CD14-positive monocyte (primary cell): ENCODE measurements at regions not wholly inside any gene's neighbourhood (a gene's known extent, or its start where the extent isn't known, plus 50 kb on each side); places are given as distances from the start of the nearest gene placed in this dataset.

Source experiments
- DNase-seq, 3 donors: peaks; one replicate each; pipeline ENCODE4 v3.0.0-alpha.2; 2011 to 2022
- H2AFZ ChIP-seq: 2 replicates; pipeline ENCODE4 v1.6.0; 2012; ENCODE audit warnings: mild to moderate bottlenecking, low read depth, low read length, inconsistent platforms; ENCODE audit not compliant: insufficient read depth, poor library complexity, severe bottlenecking
- H3K27ac ChIP-seq, 2 donors: 1 replicate in 1 of 2; 2 replicates in 1 of 2; pipeline ENCODE4 v1.5.1; 2012 to 2013; ENCODE audit warnings: low read length in 2 of 2, control low read depth in 1 of 2, inconsistent platforms in 1 of 2, low read depth in 1 of 2, mild to moderate bottlenecking in 1 of 2
- H3K27me3 ChIP-seq, 2 donors: one replicate each; pipeline versions ENCODE4 v1.6.0 to v1.6.1; 2011 to 2013; ENCODE audit warnings: low read length in 2 of 2; ENCODE audit not compliant: control insufficient read depth in 2 of 2, insufficient read depth in 2 of 2
- H3K36me3 ChIP-seq, 2 donors: replicated peaks in 1 of 2; 1 replicate in 1 of 2; 2 replicates in 1 of 2; pipeline versions ENCODE4 v1.5.1 to v1.6.1; 2012 to 2013; ENCODE audit warnings: low read length in 2 of 2, control low read depth in 1 of 2, inconsistent platforms in 1 of 2, mild to moderate bottlenecking in 1 of 2; ENCODE audit not compliant: insufficient read depth in 2 of 2, control insufficient read depth in 1 of 2
- H3K4me1 ChIP-seq, 2 donors: 1 replicate in 1 of 2; 2 replicates in 1 of 2; pipeline versions ENCODE4 v1.5.1 to v1.6.1; 2012 to 2013; ENCODE audit warnings: low read length in 2 of 2, control low read depth in 1 of 2, inconsistent platforms in 1 of 2, mild to moderate bottlenecking in 1 of 2, moderate library complexity in 1 of 2; ENCODE audit not compliant: insufficient read depth in 2 of 2, control insufficient read depth in 1 of 2
- H3K4me2 ChIP-seq: replicated peaks from 2 replicates; pipeline ENCODE3; 2012; ENCODE audit warnings: low read length, moderate library complexity, mild to moderate bottlenecking; ENCODE audit not compliant: poor library complexity, severe bottlenecking; ENCODE audit errors: extremely low read depth
- H3K4me3 ChIP-seq, 3 experiments: fragments of 200-600 bp in 1 of 3; sonication (generic) in 1 of 3; replicated peaks in 1 of 3; 1 replicate in 2 of 3; 2 replicates in 1 of 3; pipeline ENCODE4 v1.5.1; 2011 to 2013; ENCODE audit warnings: low read length in 3 of 3, mild to moderate bottlenecking in 3 of 3, control low read depth in 2 of 3, low read depth in 2 of 3, inconsistent platforms in 1 of 3, moderate library complexity in 1 of 3
- H3K79me2 ChIP-seq: 2 replicates; pipeline ENCODE4 v1.6.0; 2012; ENCODE audit warnings: mild to moderate bottlenecking, control low read depth, inconsistent platforms, low read length, moderate library complexity; ENCODE audit not compliant: insufficient read depth
- H3K9ac ChIP-seq: 2 replicates; pipeline ENCODE4 v1.6.0; 2017; ENCODE audit warnings: low read length, mild to moderate bottlenecking; ENCODE audit not compliant: insufficient read depth, poor library complexity, severe bottlenecking
- H3K9me3 ChIP-seq, 2 donors: replicated peaks in 1 of 2; 1 replicate in 1 of 2; 2 replicates in 1 of 2; pipeline versions ENCODE4 v1.5.1 to v1.6.1; 2012 to 2013; ENCODE audit warnings: low read length in 2 of 2, control low read depth in 1 of 2; ENCODE audit not compliant: control insufficient read depth in 1 of 2, insufficient read depth in 1 of 2
- H4K20me1 ChIP-seq: 2 replicates; pipeline ENCODE4 v1.6.0; 2012; ENCODE audit warnings: mild to moderate bottlenecking, low read length, control low read depth, moderate library complexity; ENCODE audit not compliant: insufficient read depth
- H3K27ac Mint-ChIP-seq, 7 donors: one replicate each; pipeline ENCODE4 v1.8.0; 2020; ENCODE audit warnings: mild to moderate bottlenecking in 7 of 7, mixed read lengths in 7 of 7, moderate library complexity in 6 of 7, inconsistent platforms in 2 of 7
- H3K27me3 Mint-ChIP-seq, 3 donors: one replicate each; pipeline ENCODE4 v1.8.0; 2021 to 2022; ENCODE audit warnings: low read depth in 3 of 3, mild to moderate bottlenecking in 3 of 3, mixed read lengths in 3 of 3, moderate library complexity in 3 of 3, inconsistent platforms in 1 of 3
- H3K36me3 Mint-ChIP-seq, 2 donors: one replicate each; pipeline ENCODE4 v1.8.0; 2020; ENCODE audit warnings: mixed read lengths in 2 of 2, inconsistent platforms in 1 of 2, mild to moderate bottlenecking in 1 of 2
- H3K4me1 Mint-ChIP-seq: one replicate; pipeline ENCODE4 v1.8.0; 2020; ENCODE audit warnings: mild to moderate bottlenecking, mixed read lengths
- H3K4me3 Mint-ChIP-seq, 2 donors: one replicate each; pipeline ENCODE4 v1.8.0; 2020; ENCODE audit warnings: mild to moderate bottlenecking in 2 of 2, mixed read lengths in 2 of 2, moderate library complexity in 1 of 2
- H3K9me3 Mint-ChIP-seq, 7 donors: one replicate each; pipeline ENCODE4 v1.8.0; 2020 to 2022; ENCODE audit warnings: mixed read lengths in 7 of 7, mild to moderate bottlenecking in 6 of 7, moderate library complexity in 6 of 7, inconsistent platforms in 2 of 7
- CTCF ChIP-seq: fragments of 200-600 bp; IDR thresholded peaks from one replicate; pipeline ENCODE4 v1.8.0; 2022; ENCODE audit warnings: antibody characterized with exemption, mild to moderate bottlenecking
- WGBS: methylation state at CpG from one replicate; pipeline ENCODE4 v1.1.5; 2013; ENCODE audit warnings: missing lambda C conversion rate; ENCODE audit not compliant: insufficient coverage; 5-methylcytosine and 5-hydroxymethylcytosine counted together
- intact Hi-C, 2 donors: fragments of 100-400 bp; cut with micrococcal nuclease; formaldehyde crosslinking; loops; one replicate each; pipeline versions ENCODE4 v1.15.0 to v1.15.1; 2023

GRCh38 chr6:113184291-113184690 lies 672.9 kb upstream of the MARCKS start:
- H3K27me3 Mint-ChIP-seq: peaks cover 0 to 2% (median 0%) of the 10 kb centered on the region in 3 donors
- no peaks in the 10 kb centered on the region for H3K4me1 Mint-ChIP-seq
- no peak for DNase-seq
- H3K27me3 ChIP-seq: no peaks in the 10 kb centered on the region
- H3K4me1 ChIP-seq: no peaks in the 10 kb centered on the region
- H4K20me1 ChIP-seq: no peaks in the 10 kb centered on the region
- H3K36me3 Mint-ChIP-seq: no peaks in the 10 kb centered on the region
- H3K27ac Mint-ChIP-seq: no peak overlapping the region
- intact Hi-C loops: no loop called here
- H3K4me3 Mint-ChIP-seq: no peak overlapping the region
- no peak overlapping the region for H3K4me3 ChIP-seq
- H3K79me2 ChIP-seq: no peaks in the 10 kb centered on the region
- H3K9me3 ChIP-seq: no peaks in the 10 kb centered on the region
- no peak overlapping the region for H2AFZ ChIP-seq
- no peaks in the 10 kb centered on the region for H3K36me3 ChIP-seq
- no peak overlapping the region for H3K27ac ChIP-seq
- H3K9ac ChIP-seq: no peak overlapping the region
- 83% methylated on average over 1 of the region's 3 CpGs for WGBS
- H3K4me2 ChIP-seq: no peak overlapping the region
- TF ChIP-seq CTCF: no peak
- peaks cover 0 to 3% (median 0%) of the 10 kb centered on the region in 7 donors for H3K9me3 Mint-ChIP-seq

- H3K36me3 ChIP-seq: no peaks in the 10 kb centered on the region
- H3K36me3 Mint-ChIP-seq: no peaks in the 10 kb centered on the region
- TF ChIP-seq CTCF: no peak
- no peaks in the 10 kb centered on the region for H4K20me1 ChIP-seq
- no peak overlapping the region for H3K4me3 ChIP-seq
- WGBS: no CpG with 5 or more reads among the region's 2 CpGs
- H3K27me3 ChIP-seq: no peaks in the 10 kb centered on the region
- H3K9ac ChIP-seq: no peak overlapping the region
- no peak overlapping the region for H3K27ac ChIP-seq
- H3K4me2 ChIP-seq: no peak overlapping the region
- intact Hi-C loops: no loop called here
- no peaks in the 10 kb centered on the region for H3K79me2 ChIP-seq
- H3K27me3 Mint-ChIP-seq: peaks cover 0 to 2% (median 0%) of the 10 kb centered on the region in 3 donors
- no peak overlapping the region for H3K4me3 Mint-ChIP-seq
- DNase-seq: no peak
- H3K27ac Mint-ChIP-seq: no peak overlapping the region
- H3K4me1 Mint-ChIP-seq: no peaks in the 10 kb centered on the region
- no peaks in the 10 kb centered on the region for H3K9me3 ChIP-seq
- no peaks in the 10 kb centered on the region for H3K4me1 ChIP-seq
- peaks cover 0 to 3% (median 0%) of the 10 kb centered on the region in 7 donors for H3K9me3 Mint-ChIP-seq
- H2AFZ ChIP-seq: no peak overlapping the region
Observed at GRCh38 chr6:113184736-113185135, 672.4 kb upstream of the MARCKS start.
